Loucy (cell line): ENCODE measurements at regions not wholly inside any gene's neighbourhood (a gene's known extent, or its start where the extent isn't known, plus 50 kb on each side); places are given as distances from the start of the nearest gene placed in this dataset.

Experiments used
- CTCF ChIP-seq: fragments of 200-600 bp; sonication (generic); conservative IDR thresholded peaks from 2 replicates; pipeline ENCODE4 v1.5.1; 2014; ENCODE audit warnings: mild to moderate bottlenecking, antibody characterized with exemption, low read length
- EZH2phosphoT487 ChIP-seq: fragments of 200-600 bp; IDR thresholded peaks from 2 replicates; pipeline ENCODE4 v1.6.1; 2018; ENCODE audit warnings: antibody characterized with exemption, mild to moderate bottlenecking, moderate library complexity, borderline replicate concordance

GRCh38 chr19:31648347-31648746 is 299.1 kb upstream of the TSHZ3 start:
- TF ChIP-seq CTCF (no peak), EZH2phosphoT487 (no peak)
